Femur (tissue), 1 donor: ENCODE measurements at regions not wholly inside any gene's neighbourhood (a gene's known extent, or its start where the extent isn't known, plus 50 kb on each side); places are given as distances from the start of the nearest gene placed in this dataset.

Experiments used
- DNase-seq: peaks from one replicate; pipeline ENCODE4 v3.0.0-alpha.2; 2017

- DNase-seq: no peak
Measured at GRCh38 chr2:150767991-150768746, 280.7 kb upstream of the RND3 start.

GRCh38 chr2:150762571-150762970, 275.1 kb upstream of the RND3 start:
- no peak for DNase-seq

DNA sequence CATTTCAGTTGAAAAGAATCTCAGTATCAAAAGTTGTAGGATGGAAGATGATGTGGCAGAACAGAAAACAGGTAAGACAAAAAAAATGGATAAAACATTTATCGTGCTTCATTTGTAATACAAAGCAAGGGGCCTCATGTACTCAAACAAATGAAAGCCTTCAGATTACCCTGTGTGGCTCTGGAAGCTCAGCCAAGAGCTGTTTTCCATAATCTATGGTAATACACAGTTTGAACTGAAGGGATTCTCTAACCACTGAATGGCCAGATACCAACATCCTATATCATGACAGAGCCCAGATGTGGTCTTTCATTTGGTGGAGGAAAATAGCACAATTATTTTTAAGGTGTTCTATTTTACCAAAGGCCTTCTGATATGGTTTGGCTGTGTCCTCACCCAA, 272.1 kb upstream of the RND3 start:
- DNase-seq: no peak

DNA sequence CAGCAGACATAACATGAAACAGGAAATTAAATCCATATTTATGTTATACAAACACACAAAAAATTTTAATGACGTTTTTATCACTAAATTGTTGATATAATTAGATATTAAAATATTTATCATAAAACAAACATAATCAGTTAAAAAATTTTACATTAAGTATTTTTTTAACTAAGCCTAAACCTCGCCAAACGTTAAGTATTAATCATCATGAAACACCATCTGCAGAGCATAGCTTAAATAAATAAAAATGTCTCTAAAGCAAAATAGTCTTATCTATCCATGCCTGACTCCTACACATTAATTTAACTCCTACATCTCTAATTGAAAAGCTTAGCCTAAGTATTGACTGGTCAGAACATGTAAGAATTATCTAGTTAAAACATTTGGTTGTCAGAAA, 271.6 kb upstream of the RND3 start:
- DNase-seq: no peak

DNA sequence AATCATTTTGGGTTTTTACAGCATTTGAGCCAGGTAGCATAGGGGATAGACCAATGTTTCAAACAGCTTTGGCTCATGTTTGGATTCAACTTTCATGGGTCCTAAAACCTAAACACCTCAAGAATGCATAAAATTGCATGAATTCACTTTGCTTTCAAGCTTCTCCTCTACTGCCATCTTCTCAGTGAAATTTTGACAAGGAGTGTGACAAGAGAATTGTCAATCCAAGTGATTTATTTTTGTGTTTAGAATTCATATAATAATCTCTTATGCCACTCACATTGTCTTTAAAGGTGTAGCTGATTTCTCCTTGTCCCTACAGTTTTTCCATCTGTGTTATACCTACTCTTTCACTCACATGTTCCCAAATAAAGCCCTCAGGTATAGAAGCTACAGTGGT, 264.8 kb upstream of the RND3 start:
- no peak for DNase-seq

GRCh38 chr2:150750720-150751119, 263.3 kb upstream of the RND3 start:
- DNase-seq: no peak

DNA sequence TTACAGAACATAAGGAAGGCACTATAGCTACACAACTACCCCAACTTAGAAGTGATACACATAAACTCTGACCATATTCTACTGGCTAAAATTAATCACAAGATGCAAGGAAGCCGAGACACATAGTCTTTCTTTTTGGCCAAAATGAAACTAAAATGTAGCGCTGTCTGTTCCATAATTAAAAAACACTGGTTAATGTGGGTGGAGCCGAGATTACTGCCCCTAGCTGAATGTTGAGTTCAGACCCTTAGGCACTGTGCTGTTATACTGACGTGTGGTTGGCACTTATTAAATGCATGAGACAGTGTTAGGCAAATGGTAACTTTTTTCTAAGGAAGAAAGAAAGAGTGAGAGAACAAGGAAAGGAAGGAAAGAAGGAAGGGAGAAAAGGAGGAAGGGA, 254.6 kb upstream of the RND3 start:
- DNase-seq: no peak

- no peak for DNase-seq
Measured at GRCh38 chr2:150735894-150736498, 248.5 kb upstream of the RND3 start.

GRCh38 chr2:150733051-150733618, 245.7 kb upstream of the RND3 start:
- no peak for DNase-seq

DNA sequence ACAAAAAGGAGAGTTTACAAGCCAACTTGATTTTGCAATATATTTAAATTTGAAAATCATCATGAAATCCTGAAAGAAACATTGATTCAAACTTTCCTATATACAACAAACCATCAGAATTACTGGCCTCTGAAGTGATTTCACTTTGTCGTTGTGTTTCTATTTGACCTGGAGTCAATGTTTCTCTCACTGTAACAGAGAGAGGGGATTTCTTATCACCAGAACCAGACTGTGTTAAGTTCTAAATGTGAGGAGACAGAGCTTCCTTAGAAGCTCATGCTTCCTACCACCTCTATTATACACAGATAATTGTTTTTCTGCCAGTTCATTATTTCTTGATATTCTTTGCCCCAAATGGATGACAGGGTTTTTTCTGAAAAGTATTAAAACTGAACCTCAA, 245.0 kb upstream of the RND3 start:
- DNase-seq: no peak

GRCh38 chr2:150732064-150732463, 244.6 kb upstream of the RND3 start:
- DNase-seq: no peak

DNA sequence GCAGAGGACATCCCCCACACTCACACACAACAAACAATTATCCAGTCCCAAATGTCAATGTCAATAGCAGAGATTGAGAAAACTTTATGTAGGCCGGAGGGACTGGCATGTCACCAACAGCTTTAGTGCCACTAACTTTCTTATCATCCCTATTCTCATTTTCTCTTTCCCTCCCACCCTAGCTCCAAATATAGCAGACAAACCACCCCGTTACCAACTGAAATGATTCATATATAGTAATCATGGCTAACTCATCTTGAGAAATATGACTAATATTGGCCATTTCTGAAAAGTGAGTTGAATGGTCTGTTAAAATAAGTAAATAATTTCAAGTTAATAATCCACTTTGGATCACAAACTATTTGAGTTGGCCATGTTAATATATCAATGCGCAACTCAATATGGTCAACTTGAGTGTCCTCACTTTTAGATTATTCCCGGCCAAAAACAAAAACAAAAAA, 242.1 kb upstream of the RND3 start:
- no peak for DNase-seq

DNA sequence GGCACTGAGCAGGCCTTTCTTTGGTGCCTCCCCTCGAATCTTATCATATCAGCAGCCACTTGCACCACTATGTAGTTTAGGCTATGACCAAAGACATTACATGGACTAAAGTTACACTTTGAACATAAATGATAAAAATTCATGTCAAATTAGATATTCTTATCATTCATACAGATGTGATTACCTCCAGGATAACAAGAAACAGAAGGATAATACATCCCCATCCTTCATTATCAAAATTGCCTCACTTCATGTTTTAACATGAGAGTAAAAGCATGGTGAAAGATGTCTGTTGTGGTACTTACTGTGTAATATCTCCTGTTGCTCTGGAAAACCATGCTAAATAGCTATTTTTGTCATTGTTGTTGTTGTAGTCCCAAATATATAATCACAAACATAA, 230.8 kb upstream of the RND3 start:
- DNase-seq: no peak

DNA sequence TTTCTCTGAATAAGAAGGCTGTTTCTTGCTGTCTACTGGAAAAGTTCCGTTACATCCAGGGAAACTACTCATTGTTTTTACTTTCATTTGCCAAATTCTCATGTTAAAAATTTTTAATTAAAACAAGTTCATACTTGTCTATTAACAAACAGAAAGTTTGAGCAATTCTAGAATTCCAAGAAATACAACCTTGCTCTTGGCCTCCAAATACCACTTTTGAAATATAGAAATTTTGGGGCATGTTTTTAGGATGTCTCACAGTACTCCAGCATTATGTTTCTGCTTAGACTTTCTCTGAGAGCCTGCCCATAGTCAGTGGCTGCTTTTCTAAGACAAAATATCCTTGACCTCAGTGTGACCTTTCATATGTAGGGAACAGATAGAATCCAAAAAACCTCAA, 228.7 kb upstream of the RND3 start:
- no peak for DNase-seq

- DNase-seq: no peak
Measured at GRCh38 chr2:150715501-150715900, 228.0 kb upstream of the RND3 start.

DNA sequence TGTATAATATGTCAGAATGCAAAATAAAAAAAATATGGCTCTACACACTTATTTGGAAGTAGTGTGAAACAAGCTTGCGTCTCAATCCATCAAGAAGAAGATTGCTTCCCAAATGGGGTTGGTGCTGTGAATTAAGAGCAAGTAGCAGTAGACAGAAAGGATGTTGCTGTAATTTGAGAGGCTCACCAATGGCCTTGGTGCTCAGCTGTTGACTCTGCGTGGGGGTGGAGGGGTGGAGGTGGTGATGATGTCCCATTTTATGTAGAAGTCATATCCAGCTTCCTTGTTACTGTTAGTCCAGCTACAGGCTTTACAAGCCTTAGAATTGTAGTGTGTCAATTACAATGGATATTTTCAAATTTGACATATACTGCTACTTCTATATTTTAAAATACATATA, 223.4 kb upstream of the RND3 start:
- no peak for DNase-seq

GRCh38 chr2:150710041-150710440, 222.6 kb upstream of the RND3 start:
- DNase-seq: no peak

DNA sequence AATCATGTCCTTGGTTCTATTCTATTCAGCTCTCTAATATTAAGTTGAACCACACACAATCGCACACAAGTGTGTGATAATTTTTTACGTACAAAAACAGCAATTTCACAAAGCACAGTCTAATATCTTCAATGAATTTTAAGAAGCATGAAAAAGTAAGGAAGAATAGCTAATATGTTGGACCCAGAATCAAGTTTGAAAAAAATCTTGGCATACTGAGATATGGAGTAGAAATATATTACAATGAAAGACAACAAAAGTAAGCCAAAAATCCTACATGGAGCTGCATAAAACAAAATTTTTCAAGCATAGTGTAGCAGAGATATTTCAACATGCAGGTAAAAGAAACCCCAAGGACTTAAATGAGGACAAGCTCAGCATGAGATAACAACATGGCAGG, 219.1 kb upstream of the RND3 start:
- no peak for DNase-seq

DNA sequence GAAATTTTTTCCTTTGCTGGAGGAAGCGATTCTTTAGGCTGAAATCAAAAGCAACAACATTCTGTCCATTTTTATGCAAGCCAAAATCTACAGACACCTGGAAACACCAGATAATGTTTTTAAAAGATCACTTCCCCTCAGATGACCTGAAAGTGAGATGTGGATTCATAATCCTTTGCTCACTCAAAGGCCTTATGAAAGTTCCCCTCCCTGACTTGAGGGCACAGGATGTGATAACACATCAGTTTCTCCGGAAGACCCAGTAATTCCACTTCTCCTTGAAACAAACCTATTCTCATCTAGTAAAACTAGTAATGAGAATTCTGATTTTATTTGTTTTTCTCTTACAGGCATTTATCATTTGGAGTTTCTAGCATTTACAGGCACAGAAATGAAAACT, 218.3 kb upstream of the RND3 start:
- no peak for DNase-seq

DNA sequence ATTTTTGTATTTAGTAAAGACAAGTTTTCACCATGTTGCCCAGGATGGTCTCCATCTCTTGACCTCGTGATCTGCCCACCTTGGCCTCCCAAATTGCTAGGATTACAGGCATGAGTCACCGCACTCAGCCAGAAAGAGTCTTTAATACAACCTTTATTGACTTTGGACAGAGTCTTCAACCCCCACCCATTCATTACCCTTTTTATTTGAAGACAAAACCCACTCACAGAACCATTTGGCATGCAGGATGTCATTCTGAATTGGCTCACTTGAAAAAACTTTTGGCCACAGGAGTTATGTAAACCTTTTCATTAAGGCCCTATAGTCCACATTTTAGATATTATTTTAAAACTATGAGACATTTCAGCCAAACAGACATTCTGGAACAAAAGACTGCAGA, 217.9 kb upstream of the RND3 start:
- no peak for DNase-seq

GRCh38 chr2:150702791-150703190, 215.3 kb upstream of the RND3 start:
- no peak for DNase-seq

DNA sequence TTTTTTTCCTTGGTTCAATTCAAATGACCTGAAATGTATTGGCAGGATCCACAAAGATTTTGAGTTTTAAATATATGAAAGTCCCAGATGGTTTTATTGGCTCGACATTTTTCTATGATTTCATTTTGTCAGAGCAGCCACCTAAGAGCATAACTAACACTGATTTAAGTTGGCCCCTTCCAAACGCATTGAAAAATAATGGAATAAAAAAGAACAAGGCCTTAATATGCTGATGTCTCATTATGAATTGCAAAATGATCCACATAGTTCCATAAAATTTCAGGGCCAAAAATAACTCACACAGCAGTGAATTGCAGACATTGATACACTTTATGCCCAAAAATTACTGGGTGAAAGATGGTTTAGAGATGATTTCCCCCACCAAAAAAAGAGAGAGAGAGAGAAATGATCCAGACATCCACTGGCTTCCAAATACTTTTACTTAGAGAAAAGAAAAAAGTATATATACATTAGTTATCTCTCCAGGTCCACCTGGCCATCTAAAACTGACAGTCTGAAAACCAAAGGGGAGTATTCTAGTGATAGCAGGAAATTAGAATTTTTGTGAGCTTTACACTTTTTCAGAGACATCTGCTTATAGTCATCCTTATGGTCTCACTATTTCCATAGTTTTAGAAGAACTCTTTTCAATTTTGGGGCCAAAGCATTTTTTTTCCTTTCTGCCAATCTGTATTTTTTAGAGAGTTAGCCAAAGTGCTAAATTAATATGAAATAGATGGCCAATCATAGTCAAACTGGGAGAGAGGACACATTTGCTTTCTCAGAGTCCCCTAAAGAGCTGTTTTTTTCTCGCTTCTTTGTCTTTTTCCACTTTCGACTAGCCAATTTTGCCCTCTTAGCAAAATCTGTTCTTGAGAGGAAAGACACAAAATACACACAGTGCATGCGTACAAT, 213.5 kb upstream of the RND3 start:
- DNase-seq: no peak

- no peak for DNase-seq
Measured at GRCh38 chr2:150699218-150699617, 211.8 kb upstream of the RND3 start.
